ENCODE measurements at regions not wholly inside any gene's neighbourhood (a gene's known extent, or its start where the extent isn't known, plus 50 kb on each side); places are given as distances from the start of the nearest gene placed in this dataset.

GRCh38 chr6:90758741-90759140 lies 171.9 kb upstream of the MAP3K7 start:
- no peak overlapping the region for H3K4me3 ChIP-seq (ENCODE audit: low read length)
- no peaks in the 10 kb centered on the region for H3K36me3 ChIP-seq (ENCODE audit: control insufficient read depth, insufficient read depth, low read length)
- H3K27me3 ChIP-seq (ENCODE audit: control insufficient read depth, insufficient read depth, low read length), result no peaks in the 10 kb centered on the region
- no peak overlapping the region for H3K27ac ChIP-seq (ENCODE audit: low read depth, low read length)
- no peak overlapping the region for H3K9ac ChIP-seq (ENCODE audit: low read length)
- no peaks in the 10 kb centered on the region for H3K4me1 ChIP-seq (ENCODE audit: control insufficient read depth, insufficient read depth, low read length)

- Histone ChIP-seq H3K27ac (ENCODE audit: low read depth, low read length) (no peak overlapping the region), H3K4me3 (ENCODE audit: low read length) (no peak overlapping the region), H3K4me1 (ENCODE audit: control insufficient read depth, insufficient read depth, low read length) (no peaks in the 10 kb centered on the region), H3K36me3 (ENCODE audit: control insufficient read depth, insufficient read depth, low read length) (no peaks in the 10 kb centered on the region), H3K27me3 (ENCODE audit: control insufficient read depth, insufficient read depth, low read length) (no peaks in the 10 kb centered on the region), H3K9ac (ENCODE audit: low read length) (no peak overlapping the region)
Measured at GRCh38 chr6:90753820-90754643, 167.2 kb upstream of the MAP3K7 start.

DNA sequence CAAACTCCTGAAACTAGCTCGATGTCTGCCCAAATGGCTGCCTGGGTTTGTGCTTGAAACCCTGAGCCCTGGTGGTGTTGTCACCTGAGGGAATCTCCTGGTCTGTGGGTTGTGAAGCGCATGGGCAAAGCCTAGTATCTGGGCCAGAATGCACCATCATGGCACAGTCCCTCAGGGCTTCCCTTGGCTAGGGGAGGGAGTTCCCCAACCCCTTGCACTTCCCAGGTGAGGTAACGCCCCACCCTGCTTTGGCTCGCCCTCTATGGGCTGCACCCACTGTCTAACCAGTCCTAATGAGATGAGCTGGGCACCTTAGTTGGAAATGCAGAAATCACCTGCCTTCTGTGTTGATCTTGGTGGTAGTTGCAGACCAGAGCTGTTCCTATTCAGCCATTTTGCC lies 152.9 kb upstream of the MAP3K7 start:
- no peak overlapping the region for H3K27ac ChIP-seq (ENCODE audit: low read depth, low read length)
- H3K27me3 ChIP-seq (ENCODE audit: control insufficient read depth, insufficient read depth, low read length), result no peaks in the 10 kb centered on the region
- H3K9ac ChIP-seq (ENCODE audit: low read length), result no peak overlapping the region
- H3K4me1 ChIP-seq (ENCODE audit: control insufficient read depth, insufficient read depth, low read length), result no peaks in the 10 kb centered on the region
- no peaks in the 10 kb centered on the region for H3K36me3 ChIP-seq (ENCODE audit: control insufficient read depth, insufficient read depth, low read length)
- no peak overlapping the region for H3K4me3 ChIP-seq (ENCODE audit: low read length)

DNA sequence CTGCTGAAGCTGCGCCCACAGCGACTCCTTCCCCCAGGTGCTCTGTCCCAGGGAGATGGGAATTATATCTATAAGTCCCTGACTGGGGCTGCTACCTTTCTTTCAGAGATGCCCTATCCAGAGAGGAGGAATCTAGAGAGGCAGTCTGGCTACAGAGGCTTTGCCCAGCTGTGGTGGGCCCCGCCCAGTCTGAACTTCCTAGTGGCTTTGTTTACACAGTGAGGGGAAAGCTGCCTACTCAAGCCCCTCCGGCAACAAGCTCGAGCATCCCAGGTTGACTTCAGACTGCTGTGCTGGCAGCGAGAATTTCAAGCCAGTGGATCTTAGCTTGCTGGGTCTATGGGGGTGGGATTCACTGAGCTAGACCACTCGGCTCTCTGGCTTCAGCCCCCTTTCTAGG lies 152.5 kb upstream of the MAP3K7 start:
- no peaks in the 10 kb centered on the region for H3K4me1 ChIP-seq (ENCODE audit: control insufficient read depth, insufficient read depth, low read length)
- no peak overlapping the region for H3K4me3 ChIP-seq (ENCODE audit: low read length)
- no peaks in the 10 kb centered on the region for H3K36me3 ChIP-seq (ENCODE audit: control insufficient read depth, insufficient read depth, low read length)
- H3K27me3 ChIP-seq (ENCODE audit: control insufficient read depth, insufficient read depth, low read length), result no peaks in the 10 kb centered on the region
- no peak overlapping the region for H3K27ac ChIP-seq (ENCODE audit: low read depth, low read length)
- H3K9ac ChIP-seq (ENCODE audit: low read length), result no peak overlapping the region

DNA sequence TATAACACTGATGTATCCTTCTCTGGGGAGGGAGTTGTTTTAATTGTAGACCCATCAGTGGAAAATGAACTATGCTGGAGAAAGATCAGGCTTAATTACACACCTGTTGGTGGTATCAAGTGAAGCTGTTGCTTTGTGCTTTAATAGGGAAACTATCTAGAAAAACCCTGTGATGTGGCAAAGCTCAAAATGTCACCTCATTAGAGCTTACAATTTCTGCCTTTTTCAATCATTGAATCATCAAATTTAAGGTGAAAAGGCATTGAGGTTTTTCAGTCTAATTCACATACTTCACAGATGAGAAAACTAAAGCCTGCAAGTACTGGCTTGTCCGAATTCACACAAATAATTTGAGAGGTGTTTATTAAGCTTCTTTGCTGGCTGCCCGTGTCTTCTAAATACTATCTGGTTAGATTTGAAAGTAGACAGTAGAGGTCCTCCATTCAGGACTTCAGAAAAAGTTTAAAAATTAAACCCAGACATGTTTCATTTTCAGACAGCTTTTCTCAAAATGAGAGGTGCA lies 143.3 kb upstream of the MAP3K7 start:
- no peak overlapping the region for H3K27ac ChIP-seq (ENCODE audit: low read depth, low read length)
- H3K36me3 ChIP-seq (ENCODE audit: control insufficient read depth, insufficient read depth, low read length), result no peaks in the 10 kb centered on the region

DNA sequence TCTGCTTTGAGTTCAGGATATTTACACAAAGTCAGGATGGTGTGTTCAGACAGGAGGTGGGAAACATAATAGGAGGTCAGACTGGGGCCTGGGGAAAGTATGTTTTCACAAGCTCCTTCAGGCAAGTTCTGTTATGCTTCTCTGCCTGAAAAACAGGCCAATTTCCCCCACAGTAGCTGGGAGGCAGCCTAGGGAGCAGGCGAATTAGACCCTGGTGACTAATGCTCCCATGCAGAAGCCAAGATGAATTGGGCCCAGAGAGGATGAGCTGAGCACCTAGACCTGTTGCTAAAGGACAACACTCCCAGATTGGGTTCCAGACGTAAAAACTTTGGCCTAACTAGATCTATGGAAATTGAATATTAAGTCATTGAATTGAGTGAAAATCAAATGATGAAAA lies 142.2 kb upstream of the MAP3K7 start:
- Histone ChIP-seq H3K4me1 (ENCODE audit: control insufficient read depth, insufficient read depth, low read length) (no peaks in the 10 kb centered on the region), H3K27ac (ENCODE audit: low read depth, low read length) (no peak overlapping the region)

More for the DNA sequence above, 143.3 kb upstream of the MAP3K7 start:
- Histone ChIP-seq H3K27me3 (ENCODE audit: control insufficient read depth, insufficient read depth, low read length) (no peaks in the 10 kb centered on the region), H3K4me3 (ENCODE audit: low read length) (no peak overlapping the region), H3K4me1 (ENCODE audit: control insufficient read depth, insufficient read depth, low read length) (no peaks in the 10 kb centered on the region), H3K9ac (ENCODE audit: low read length) (no peak overlapping the region)

GRCh38 chr6:90722648-90723047 lies 135.8 kb upstream of the MAP3K7 start:
- no peak overlapping the region for H3K27ac ChIP-seq (ENCODE audit: low read depth, low read length)
- H3K9ac ChIP-seq (ENCODE audit: low read length), result no peak overlapping the region
- H3K27me3 ChIP-seq (ENCODE audit: control insufficient read depth, insufficient read depth, low read length), result no peaks in the 10 kb centered on the region
- no peaks in the 10 kb centered on the region for H3K4me1 ChIP-seq (ENCODE audit: control insufficient read depth, insufficient read depth, low read length)
- H3K36me3 ChIP-seq (ENCODE audit: control insufficient read depth, insufficient read depth, low read length), result no peaks in the 10 kb centered on the region
- no peak overlapping the region for H3K4me3 ChIP-seq (ENCODE audit: low read length)

More for the DNA sequence above, 142.2 kb upstream of the MAP3K7 start:
- H3K9ac ChIP-seq (ENCODE audit: low read length), result no peak overlapping the region
- H3K36me3 ChIP-seq (ENCODE audit: control insufficient read depth, insufficient read depth, low read length), result no peaks in the 10 kb centered on the region
- H3K27me3 ChIP-seq (ENCODE audit: control insufficient read depth, insufficient read depth, low read length), result no peaks in the 10 kb centered on the region
- no peak overlapping the region for H3K4me3 ChIP-seq (ENCODE audit: low read length)

DNA sequence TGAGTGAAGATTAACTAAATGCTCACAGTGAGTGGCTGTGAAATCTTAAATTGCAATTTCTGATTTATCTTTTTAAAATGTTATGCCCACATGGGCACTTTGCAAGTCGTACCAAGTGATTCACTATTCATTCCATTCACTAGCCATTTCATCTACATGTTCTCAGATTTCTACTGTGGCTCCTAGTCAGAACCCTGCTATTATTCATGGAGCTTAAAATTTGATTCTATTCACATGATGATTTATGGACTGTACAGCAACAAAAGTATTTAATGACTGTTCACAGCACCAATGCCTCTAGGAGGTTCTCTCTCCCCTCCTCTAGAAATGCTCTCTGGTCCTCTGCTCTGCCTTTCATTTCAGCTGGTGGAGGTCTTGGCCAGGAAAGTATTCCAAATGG lies 133.5 kb upstream of the MAP3K7 start:
- Histone ChIP-seq H3K36me3 (ENCODE audit: control insufficient read depth, insufficient read depth, low read length) (no peaks in the 10 kb centered on the region), H3K9ac (ENCODE audit: low read length) (no peak overlapping the region), H3K4me1 (ENCODE audit: control insufficient read depth, insufficient read depth, low read length) (no peaks in the 10 kb centered on the region), H3K27ac (ENCODE audit: low read depth, low read length) (no peak overlapping the region), H3K4me3 (ENCODE audit: low read length) (no peak overlapping the region), H3K27me3 (ENCODE audit: control insufficient read depth, insufficient read depth, low read length) (no peaks in the 10 kb centered on the region)

GRCh38 chr6:90719321-90720195 lies 132.7 kb upstream of the MAP3K7 start:
- Histone ChIP-seq H3K27ac (ENCODE audit: low read depth, low read length) (no peak overlapping the region), H3K9ac (ENCODE audit: low read length) (no peak overlapping the region), H3K27me3 (ENCODE audit: control insufficient read depth, insufficient read depth, low read length) (no peaks in the 10 kb centered on the region), H3K4me1 (ENCODE audit: control insufficient read depth, insufficient read depth, low read length) (no peaks in the 10 kb centered on the region), H3K4me3 (ENCODE audit: low read length) (no peak overlapping the region), H3K36me3 (ENCODE audit: control insufficient read depth, insufficient read depth, low read length) (no peaks in the 10 kb centered on the region)

DNA sequence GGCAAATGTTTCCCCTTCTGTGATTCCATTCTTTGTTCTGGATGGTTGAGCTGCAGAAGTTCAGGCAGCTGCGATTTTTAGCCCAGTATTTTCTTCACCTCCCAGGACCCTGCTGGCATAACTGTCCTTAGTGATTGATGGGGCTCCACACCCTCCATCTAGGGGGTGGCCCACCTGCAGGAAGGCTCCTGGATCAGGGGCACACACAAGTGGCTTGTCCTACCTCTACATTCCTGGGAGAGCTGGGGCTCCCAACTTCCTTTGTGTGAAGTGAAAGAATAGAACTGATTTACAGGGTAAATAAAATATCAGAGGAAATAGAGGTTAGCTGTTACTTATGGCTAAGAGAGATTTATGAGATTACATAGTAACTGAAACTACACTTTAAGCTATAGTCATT lies 129.5 kb upstream of the MAP3K7 start:
- no peaks in the 10 kb centered on the region for H3K27me3 ChIP-seq (ENCODE audit: control insufficient read depth, insufficient read depth, low read length)
- H3K4me1 ChIP-seq (ENCODE audit: control insufficient read depth, insufficient read depth, low read length), result no peaks in the 10 kb centered on the region
- H3K9ac ChIP-seq (ENCODE audit: low read length), result no peak overlapping the region
- H3K27ac ChIP-seq (ENCODE audit: low read depth, low read length), result no peak overlapping the region
- H3K4me3 ChIP-seq (ENCODE audit: low read length), result no peak overlapping the region
- no peaks in the 10 kb centered on the region for H3K36me3 ChIP-seq (ENCODE audit: control insufficient read depth, insufficient read depth, low read length)

- no peaks in the 10 kb centered on the region for H3K4me1 ChIP-seq (ENCODE audit: control insufficient read depth, insufficient read depth, low read length)
- H3K27ac ChIP-seq (ENCODE audit: low read depth, low read length), result no peak overlapping the region
- H3K27me3 ChIP-seq (ENCODE audit: control insufficient read depth, insufficient read depth, low read length), result no peaks in the 10 kb centered on the region
Measured at GRCh38 chr6:90715093-90715655, 128.3 kb upstream of the MAP3K7 start.

DNA sequence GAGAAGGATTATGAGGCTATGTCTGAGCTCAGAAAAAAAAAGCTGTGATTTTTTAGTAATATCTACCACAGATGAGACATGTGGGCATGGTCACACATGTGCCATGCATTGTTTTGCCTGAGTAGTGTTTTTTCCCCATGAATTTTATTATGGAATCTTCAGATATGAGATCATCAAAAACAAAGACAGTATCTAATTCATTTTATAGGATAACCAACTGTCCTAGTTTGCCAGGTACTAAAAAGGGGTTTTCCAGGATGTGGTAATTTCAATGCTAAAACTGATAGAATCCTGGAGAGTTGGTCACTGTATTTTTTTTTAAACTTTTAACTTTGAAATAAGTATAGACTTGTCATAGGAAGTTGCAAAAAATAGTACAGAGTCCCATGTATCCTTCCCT lies 127.4 kb upstream of the MAP3K7 start:
- Histone ChIP-seq H3K27ac (ENCODE audit: low read depth, low read length) (no peak overlapping the region), H3K27me3 (ENCODE audit: control insufficient read depth, insufficient read depth, low read length) (no peaks in the 10 kb centered on the region)

More at GRCh38 chr6:90715093-90715655, 128.3 kb upstream of the MAP3K7 start:
- Histone ChIP-seq H3K36me3 (ENCODE audit: control insufficient read depth, insufficient read depth, low read length) (no peaks in the 10 kb centered on the region), H3K4me3 (ENCODE audit: low read length) (no peak overlapping the region), H3K9ac (ENCODE audit: low read length) (no peak overlapping the region)

More for the DNA sequence above, 127.4 kb upstream of the MAP3K7 start:
- Histone ChIP-seq H3K4me3 (ENCODE audit: low read length) (no peak overlapping the region), H3K36me3 (ENCODE audit: control insufficient read depth, insufficient read depth, low read length) (no peaks in the 10 kb centered on the region), H3K4me1 (ENCODE audit: control insufficient read depth, insufficient read depth, low read length) (no peaks in the 10 kb centered on the region), H3K9ac (ENCODE audit: low read length) (no peak overlapping the region)

All from rectal smooth muscle tissue (tissue), 1 donor.